GM18951 (cell line): ENCODE measurements at regions not wholly inside any gene's neighbourhood (a gene's known extent, or its start where the extent isn't known, plus 50 kb on each side); places are given as distances from the start of the nearest gene placed in this dataset.
A peak's percentile ranks its signal among the peaks of the same experiment; 100 is the strongest.

Source experiments
- POLR2A ChIP-seq: IDR thresholded peaks from 4 replicates; pipeline ENCODE4 v1.6.1; 2011; ENCODE audit warnings: mild to moderate bottlenecking; ENCODE audit not compliant: insufficient read length, insufficient read depth; ENCODE audit errors: extremely low read depth
- in situ Hi-C: fragments of 300-500 bp; cut with MboI; formaldehyde crosslinking; loops from one replicate; pipeline ENCODE4 v1.12.0; 2022; ENCODE audit warnings: low sequenced_read_pairs, mixed read lengths, inconsistent platforms; ENCODE audit not compliant: unreplicated experiment

GRCh38 chr13:105139380-105140285, 1395.8 kb downstream of the EFNB2 start:
- TF ChIP-seq POLR2A = peak; percentile 48
- in situ Hi-C loops = no loop called here

GRCh38 chr13:105139048-105139379, 1396.4 kb downstream of the EFNB2 start:
- in situ Hi-C loops = no loop called here
- no peak for TF ChIP-seq POLR2A

GRCh38 chr13:105135852-105136615, 1399.4 kb downstream of the EFNB2 start:
- TF ChIP-seq POLR2A = no peak
- in situ Hi-C loops = no loop called here

GRCh38 chr13:105127732-105128131, 1407.7 kb downstream of the EFNB2 start:
- in situ Hi-C loops = no loop called here
- TF ChIP-seq POLR2A = no peak

GRCh38 chr13:105121221-105121620, 1414.2 kb downstream of the EFNB2 start:
- TF ChIP-seq POLR2A = no peak
- in situ Hi-C loops = no loop called here

GRCh38 chr13:105118426-105118985, 1417.0 kb downstream of the EFNB2 start:
- TF ChIP-seq POLR2A = no peak
- in situ Hi-C loops = no loop called here

GRCh38 chr13:105116966-105117365, 1418.5 kb downstream of the EFNB2 start:
- TF ChIP-seq POLR2A = no peak
- in situ Hi-C loops = no loop called here

- in situ Hi-C loops = no loop called here
- TF ChIP-seq POLR2A = no peak
Observed at GRCh38 chr13:105112561-105112960, 1422.9 kb downstream of the EFNB2 start.

GRCh38 chr13:105107781-105108180, 1427.7 kb downstream of the EFNB2 start:
- no peak for TF ChIP-seq POLR2A
- in situ Hi-C loops = no loop called here

GRCh38 chr13:105105471-105105870, 1430.0 kb downstream of the EFNB2 start:
- TF ChIP-seq POLR2A = no peak
- in situ Hi-C loops = no loop called here

GRCh38 chr13:105097521-105097920, 1437.9 kb downstream of the EFNB2 start:
- TF ChIP-seq POLR2A = no peak
- in situ Hi-C loops = no loop called here

- in situ Hi-C loops = no loop called here
- TF ChIP-seq POLR2A = no peak
Observed at GRCh38 chr13:105089858-105090643, 1445.4 kb downstream of the EFNB2 start.

- in situ Hi-C loops = no loop called here
- TF ChIP-seq POLR2A = no peak
Observed at GRCh38 chr13:105087945-105088344, 1447.5 kb downstream of the EFNB2 start.

- TF ChIP-seq POLR2A = no peak
- in situ Hi-C loops = no loop called here
Observed at GRCh38 chr13:105084931-105085330, 1450.5 kb downstream of the EFNB2 start.
